ENCODE measurements at regions not wholly inside any gene's neighbourhood (a gene's known extent, or its start where the extent isn't known, plus 50 kb on each side); places are given as distances from the start of the nearest gene placed in this dataset.

- TF ChIP-seq CTCF (IDR thresholded peaks at IDR 0.05; ENCODE audit: insufficient read depth, low read length) (no peak), POLR2AphosphoS5 (IDR thresholded peaks at IDR 0.05; ENCODE audit: low read depth) (no peak), REST (IDR thresholded peaks at IDR 0.05; ENCODE audit: insufficient replicate concordance, low read depth) (no peak), GABPA (IDR thresholded peaks at IDR 0.05; ENCODE audit: low read depth) (no peak)
Observed at GRCh38 chr2:49643149-49643548, 488.8 kb upstream of the FSHR start.
